ENCODE measurements at regions not wholly inside any gene's neighbourhood (a gene's known extent, or its start where the extent isn't known, plus 50 kb on each side); places are given as distances from the start of the nearest gene placed in this dataset.
"Not testable (repeated sequence)": the region's sequence is repeated elsewhere in the genome, so short reads cannot be mapped to it uniquely, and the experiment has no call there.

DNA sequence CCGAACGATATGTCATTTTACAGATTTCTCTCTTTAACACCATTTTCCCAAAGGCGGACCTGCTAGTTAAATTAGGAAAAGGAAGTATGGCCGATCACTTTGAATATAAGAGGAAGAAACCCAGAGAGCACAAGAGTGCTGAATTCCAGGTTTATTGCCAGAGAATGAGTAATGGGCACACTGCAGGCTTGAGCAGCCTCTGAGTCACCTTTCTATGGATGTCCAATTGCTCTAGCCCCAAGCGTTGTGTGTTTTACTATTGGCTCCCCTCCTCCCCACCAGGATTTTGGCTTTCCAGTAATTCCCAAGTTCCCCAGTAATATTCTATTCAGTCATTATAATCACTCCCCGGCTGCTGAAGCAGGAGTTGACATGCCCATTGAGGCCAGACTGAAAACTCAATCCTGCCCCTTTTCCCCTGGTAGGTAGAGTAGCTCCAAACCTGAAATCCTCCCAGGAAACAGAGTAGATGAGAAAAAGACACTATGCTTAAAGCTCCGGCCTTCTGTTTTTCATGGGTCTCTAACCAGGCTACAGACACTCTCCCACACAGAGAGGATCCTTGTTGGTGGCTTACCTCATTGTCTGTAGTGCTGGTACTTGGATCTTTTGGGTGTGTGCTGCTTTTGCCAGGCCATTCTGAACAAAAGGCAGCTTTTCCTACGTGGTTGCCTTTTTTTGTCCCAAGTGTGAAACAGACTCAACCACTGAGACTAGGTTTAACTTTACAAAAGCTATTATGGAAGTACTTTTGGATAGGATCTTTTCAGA is 704.3 kb upstream of the FLRT2 start:
- DNase-seq (ENCODE audit: low read depth, low spot score) = peak; percentile 68

DNA sequence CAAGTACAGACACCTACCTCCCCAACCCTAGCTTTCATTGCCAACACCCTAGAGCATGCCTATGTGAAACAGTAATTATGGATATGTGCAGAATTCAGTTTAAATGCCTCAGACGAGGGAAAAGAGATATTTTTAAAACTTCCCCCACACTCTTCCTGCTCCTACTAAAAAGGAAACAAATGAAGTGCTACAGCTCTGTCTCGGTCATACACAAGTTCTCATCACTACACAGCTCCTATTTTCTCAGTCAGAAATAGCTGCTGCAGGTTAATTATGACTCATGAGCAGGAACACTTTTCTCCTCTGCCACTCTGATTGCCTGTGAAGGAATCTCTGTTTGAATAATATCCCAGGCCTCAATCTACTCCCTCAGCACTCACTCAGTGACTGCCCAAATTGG is 703.6 kb upstream of the FLRT2 start:
- DNase-seq (ENCODE audit: low read depth, low spot score) = peak; percentile 48

DNA sequence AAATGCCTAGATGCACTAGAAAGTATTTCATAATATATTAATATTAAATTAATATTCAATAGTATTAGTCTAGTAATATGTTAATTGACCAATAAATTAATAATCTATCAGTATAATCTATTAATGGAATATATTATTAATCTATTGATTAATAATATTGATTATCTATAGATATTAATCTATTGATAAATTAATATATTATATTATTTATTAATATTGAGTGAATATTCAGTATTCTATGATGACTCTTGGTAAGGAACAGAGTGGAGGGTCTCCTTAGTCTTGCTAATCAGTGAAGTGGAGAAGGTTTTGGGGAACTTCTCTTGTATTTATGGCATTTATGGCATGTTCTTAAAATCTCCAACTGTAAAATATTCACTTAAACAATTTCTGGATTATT is 679.3 kb upstream of the FLRT2 start:
- no peak for DNase-seq (ENCODE audit: low read depth, low spot score)

DNA sequence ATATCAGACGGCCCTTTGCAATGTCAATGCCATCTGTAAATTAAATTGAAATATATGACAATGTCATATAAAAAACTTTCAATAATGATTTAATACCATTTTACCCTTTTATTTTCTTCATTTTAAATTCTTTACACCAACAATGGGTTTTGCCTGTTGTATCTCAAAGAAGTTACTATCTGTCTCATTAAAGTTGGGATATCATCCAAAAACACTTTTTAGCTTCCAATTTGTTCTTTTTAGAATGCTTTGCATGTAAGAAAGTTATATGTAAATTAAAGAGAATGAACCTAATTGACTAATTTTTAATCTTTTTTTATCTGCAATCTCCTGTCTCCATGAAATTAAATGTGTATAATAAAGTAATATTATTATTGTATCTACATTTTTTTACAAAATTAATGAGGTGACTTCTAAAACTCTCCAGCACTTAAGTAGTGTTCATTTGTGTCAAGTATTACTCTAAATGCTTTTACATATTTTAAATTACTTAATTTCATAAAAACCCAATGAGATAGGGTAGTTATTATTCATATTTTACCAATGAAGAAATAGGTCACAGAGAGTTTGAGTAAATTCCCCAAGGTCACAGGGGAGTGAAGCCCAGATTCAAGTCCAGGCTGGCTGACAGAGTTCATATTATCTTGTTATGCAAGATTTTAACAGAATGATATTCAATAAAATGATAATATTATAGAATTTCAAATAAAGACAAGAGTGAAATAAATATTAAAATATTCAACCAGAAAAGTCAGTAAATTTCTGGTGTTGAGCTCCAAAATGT is 673.0 kb upstream of the FLRT2 start:
- no peak for DNase-seq (ENCODE audit: low read depth, low spot score)

DNA sequence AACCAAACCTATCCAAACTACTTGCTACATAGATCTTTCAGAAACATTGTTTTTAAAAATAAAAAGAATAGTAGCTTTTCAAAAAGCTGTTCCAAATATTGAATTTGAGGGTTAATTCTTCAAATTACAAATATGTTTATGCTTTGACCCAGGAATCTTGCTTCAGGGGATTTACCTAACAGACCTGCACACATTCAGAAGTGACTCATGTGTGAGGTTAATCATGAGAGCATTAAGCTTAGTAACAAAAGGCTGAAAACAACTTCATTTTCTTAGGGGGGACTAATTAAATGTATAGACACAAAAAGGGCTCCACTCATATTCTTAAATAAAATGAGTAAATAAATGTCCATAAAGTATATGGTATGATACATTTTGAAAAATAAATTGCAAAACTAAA is 672.4 kb upstream of the FLRT2 start:
- peak; percentile 23 for DNase-seq (ENCODE audit: low read depth, low spot score)

DNA sequence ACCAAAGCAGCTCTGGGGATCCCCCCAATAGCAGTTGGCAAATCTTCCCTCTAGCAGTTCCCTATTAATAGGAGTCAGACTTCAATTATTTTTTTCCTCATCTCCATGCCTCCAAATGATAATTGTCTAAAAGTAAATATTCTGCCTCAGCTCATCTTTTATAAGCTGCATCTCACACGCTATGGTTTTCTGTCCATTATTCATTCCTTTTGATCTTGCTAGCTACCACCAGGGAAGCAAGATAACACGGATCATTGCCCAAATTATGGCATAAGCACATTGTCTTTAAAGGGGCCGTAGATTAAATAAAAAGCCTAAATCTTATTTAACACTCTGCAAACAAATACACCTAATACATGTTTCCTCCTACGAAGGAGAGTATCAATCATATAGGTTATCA is 670.8 kb upstream of the FLRT2 start:
- no peak for DNase-seq (ENCODE audit: low read depth, low spot score)

DNA sequence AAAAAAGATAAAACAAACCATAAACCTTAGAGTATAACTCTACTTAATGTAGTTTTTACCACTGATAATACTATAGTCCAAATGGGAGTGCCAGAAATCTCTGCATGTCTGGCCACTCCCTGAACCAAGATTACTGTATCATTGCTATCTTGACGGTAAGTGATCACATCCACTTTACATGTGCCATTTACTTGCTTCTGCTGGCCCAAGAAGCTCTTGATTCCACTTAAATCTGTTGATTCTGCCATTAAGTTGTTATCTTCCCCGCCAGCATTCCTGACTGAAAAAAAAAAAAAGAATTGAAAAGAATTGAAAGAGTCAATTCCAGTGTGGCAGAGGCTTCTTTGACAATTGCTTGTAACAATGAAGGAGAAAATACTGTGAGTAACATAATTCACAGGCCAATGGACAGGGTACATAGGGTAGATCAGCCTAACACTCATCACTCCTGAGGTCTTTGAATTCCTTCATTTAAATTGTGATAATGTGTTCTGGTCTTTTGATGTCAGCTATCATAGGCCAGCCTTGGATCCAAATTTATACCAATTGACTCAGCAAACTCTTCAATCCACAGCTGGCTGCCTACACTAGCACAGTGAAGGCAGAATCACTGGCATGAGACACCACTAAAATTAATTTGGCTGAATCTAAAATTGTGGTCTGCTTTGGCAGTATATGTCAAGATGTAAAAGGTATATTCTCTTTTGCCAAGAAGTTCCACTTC is 665.2 kb upstream of the FLRT2 start:
- DNase-seq (ENCODE audit: low read depth, low spot score) = no peak

DNA sequence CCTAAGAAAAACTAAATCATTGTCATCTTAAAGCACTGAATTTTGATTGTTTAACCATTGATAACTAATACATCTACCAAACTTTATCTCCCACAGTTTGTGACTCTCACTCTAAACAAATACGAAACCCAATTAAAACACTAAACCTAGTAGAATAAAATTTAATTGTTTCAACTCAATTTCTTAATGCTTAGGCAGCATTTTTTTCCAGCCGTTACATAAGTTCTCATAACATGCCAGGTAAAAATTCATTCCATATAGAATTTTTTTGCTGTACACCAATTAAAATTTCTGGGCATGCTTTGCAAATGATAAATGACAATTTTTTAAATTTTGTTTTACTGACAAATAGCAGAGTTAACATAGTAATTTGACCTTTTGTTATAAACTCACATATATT is 658.2 kb upstream of the FLRT2 start:
- no peak for DNase-seq (ENCODE audit: low read depth, low spot score)

DNA sequence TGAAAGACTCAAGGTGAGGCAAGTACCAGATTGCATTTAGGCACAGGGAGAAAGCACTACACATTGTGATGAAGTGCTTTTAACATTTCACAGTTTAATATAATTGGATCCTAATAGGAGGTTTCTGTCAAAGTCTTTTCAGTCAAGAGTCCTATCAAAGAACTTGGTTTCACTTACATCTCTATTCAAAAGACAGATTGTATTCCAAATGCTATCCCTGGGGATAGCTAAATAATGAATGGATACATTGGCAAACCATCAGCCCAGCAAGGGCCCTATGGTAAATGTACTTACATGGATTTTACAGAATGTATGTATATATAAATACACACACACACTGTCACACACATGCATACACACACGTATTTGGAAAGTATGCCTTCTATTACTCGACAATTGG is 655.5 kb upstream of the FLRT2 start:
- no peak for DNase-seq (ENCODE audit: low read depth, low spot score)

DNA sequence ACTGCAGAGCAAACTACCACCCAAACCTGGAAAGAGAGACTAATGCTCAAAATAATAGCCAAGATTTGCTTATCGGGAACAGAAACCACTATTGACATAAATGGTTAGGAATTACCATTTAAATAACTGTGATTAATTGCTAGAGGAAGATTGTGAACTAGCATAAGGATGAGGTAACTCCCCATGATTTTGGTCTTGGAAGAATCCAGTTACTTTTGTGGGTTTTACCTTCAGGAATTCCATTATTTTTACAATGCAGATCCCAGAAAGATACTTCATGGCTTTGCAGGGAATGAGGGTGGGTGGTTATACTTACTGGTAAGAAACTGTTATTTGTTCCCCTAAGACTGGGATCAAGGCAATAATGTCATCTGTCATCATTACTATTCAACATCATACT is 652.9 kb upstream of the FLRT2 start:
- peak; percentile 14 for DNase-seq (ENCODE audit: low read depth, low spot score)

DNA sequence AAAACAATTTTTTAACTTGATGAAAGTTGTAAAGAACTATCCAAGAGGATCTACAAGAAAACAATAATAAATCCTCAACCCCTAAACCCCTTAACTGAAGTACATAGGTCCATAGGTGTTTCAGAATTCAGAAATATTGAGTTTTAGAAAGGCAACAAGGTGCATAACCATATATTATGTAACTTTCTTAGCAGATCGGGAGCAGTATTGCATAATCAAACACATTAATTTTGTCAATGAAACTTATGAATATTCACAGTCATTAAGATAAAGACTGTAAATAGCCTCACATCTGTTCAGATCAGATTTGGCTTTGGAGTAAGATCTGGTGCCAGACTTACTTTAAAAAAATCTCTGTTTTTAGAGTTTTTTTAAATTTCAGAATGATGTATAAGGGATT is 647.1 kb upstream of the FLRT2 start:
- no peak for DNase-seq (ENCODE audit: low read depth, low spot score)

DNA sequence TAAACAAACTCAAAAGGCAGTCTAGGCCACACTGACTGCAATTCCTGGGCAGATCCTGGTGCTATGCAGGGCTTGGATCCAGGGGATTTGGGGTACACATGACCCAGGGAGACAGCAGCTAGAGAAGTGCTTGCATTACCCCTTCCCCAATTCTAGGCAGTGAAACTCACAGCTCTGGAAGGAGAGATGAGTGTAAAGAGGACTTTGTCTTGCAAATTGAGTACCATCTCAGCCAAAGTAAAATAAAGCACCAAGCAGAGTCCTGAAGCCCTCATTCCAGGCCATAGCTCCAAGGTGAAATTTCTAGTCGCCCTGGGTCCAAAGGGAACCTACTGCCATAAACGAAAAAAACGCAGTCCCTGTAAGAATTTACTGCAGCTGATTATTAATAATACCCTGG is 644.9 kb upstream of the FLRT2 start:
- DNase-seq (ENCODE audit: low read depth, low spot score) = no peak

DNA sequence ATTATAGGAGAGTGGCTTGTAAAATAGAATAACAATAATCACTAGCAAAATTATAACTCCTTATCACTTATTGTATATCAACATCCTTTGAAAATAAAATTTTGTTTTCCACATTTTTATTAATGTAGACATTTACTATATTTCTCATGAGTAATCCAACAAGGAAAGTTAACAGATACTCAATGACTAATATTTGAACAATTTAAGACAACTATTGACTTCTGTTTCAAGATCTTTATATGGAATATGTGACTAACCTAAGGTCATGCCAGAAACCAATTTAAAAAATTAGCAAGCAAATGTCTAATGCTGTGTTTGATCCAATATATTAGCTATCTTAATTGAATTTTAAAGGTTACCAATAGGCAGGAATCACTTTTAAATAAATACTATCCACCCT is 638.5 kb upstream of the FLRT2 start:
- no peak for DNase-seq (ENCODE audit: low read depth, low spot score)

DNA sequence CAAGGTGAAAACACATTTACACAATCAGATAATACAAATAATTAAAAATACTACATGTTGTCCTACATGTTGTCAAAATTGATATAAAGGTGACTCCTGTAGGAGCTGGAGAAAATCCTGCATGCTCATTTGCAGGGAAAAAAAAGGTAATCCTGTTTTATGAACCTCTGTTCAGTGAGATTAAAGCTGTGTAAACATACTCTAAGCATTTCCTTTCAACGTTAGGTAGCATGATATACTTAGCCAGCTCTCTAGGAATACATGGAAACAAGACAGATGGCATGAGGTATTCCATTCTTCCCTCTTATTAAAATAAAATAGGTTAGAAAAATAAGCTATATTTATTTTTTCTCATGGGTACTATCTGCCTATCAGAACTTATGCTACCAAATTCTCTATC is 635.7 kb upstream of the FLRT2 start:
- no peak for DNase-seq (ENCODE audit: low read depth, low spot score)

DNA sequence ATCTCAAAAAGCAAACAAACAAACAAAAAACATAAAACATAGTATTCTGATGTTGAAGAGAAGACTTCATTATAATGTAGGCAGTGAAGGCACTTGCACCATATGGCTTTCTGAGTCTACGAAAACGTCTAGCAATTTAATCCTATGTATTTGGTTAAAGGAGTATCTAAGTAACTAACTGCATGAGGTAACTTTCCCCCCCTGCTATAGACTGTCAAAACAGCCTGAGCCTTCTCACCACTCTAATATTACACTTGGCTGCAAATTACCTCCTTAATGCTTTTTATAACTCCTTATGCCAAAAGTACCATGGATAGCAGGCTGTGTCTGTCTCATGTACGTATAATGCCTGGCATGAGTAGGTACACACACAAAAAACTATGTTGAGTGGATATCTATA is 607.6 kb upstream of the FLRT2 start:
- DNase-seq (ENCODE audit: low read depth, low spot score) = no peak

DNA sequence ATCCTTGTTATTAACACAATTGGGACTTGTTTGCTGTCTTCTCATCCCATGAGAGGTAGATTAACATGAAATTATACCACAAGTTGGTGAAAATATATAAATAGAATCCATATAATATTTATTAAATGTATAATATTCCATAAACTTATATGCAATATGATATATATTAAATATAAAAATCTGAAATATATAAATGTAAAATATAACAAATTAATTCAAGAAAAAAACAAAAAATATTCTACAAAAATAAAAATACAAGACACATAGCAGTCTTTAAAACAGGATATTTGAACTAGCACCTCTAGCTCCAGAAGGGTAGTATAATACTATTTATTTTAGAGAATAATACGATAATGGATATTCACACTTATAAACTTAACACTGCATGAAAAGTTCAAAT is 603.3 kb upstream of the FLRT2 start:
- no peak for DNase-seq (ENCODE audit: low read depth, low spot score)

DNA sequence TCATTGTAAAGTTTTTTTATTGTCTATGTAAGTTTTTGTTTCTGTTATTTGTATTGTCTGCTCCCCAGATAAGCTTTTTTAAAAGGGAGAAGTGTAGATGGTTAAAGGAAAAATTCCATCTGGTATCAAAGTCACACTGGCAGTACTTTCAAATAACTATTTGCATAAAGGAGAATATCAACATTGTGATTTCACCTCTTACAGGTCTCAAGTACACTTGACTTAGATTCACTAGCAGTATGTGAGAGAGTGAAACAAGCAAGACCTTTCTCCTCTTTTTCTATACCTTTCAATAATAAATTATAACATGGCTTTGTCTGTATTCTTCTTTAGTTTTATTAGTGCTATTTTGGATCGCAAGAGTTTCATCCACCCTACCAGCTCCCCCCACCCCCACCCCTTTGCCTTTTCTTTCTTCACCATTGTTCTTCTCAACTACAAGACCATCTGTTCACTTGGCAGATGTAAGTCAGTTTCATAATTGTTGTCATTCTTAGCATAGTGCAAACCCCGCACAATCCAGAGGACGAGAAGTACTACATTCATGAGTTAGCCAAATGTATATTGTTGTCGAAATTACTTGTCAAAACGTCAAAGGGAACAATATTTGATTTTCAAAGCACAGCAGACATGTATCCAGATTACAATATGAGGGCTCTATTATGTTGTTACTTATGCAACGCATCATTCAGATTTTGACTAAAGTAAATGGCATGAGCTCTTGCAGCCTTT is 602.7 kb upstream of the FLRT2 start:
- no peak for DNase-seq (ENCODE audit: low read depth, low spot score)

DNA sequence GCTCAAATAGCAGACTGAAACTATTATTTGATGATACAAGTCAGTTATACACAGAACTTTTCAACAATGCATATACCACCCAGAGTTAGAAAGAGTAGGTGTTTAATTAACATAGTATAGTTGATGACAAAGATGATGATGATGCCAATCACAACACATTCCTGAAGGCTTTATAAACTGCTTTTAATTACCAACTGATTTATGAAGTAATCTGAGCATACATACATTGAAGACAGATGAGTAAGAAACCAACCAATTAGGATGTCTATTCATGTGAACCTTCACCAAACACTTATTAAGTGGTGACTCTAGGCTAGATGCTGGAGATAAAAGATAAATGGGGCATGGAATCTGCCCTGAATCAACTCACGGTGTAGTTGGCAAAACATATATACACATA is 600.9 kb upstream of the FLRT2 start:
- no peak for DNase-seq (ENCODE audit: low read depth, low spot score)

DNA sequence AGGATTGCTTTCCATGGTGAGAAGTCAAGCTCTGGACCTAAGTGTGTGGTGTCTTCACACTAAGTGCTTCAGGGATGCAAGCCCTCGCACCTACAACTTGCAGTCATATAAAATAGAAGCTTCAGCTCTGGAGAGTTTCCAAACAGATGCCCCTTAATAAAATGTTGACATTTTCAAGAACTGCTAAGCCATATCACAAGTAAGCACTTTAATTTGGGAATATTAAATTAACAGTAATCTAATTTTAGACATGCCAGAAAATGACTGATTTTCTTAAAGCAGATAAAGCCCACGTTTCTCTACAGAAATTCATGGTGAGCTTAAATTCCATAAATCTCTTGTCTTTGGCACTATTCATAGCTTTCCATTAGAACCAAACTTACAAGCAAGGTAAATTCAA is 600.1 kb upstream of the FLRT2 start:
- DNase-seq (ENCODE audit: low read depth, low spot score) = no peak

DNA sequence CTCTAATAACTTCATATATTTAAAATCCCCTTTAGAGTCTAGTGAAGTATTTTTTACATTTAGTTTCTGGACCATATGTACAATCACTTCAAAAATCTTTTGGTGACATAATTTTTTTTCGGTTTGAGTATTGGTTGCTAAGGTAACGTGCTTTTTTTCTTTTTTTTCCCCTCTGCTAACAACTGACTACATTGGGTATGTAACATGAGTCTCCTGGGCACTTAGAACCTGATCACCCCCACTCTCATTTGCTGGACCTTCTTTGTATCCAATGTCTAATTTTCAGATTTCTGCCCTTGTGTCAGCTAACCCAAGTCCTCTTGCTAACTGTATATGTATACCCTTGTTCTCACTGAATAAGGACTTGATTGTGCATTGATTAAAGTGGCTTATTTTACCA is 592.9 kb upstream of the FLRT2 start:
- no peak for DNase-seq (ENCODE audit: low read depth, low spot score)

DNA sequence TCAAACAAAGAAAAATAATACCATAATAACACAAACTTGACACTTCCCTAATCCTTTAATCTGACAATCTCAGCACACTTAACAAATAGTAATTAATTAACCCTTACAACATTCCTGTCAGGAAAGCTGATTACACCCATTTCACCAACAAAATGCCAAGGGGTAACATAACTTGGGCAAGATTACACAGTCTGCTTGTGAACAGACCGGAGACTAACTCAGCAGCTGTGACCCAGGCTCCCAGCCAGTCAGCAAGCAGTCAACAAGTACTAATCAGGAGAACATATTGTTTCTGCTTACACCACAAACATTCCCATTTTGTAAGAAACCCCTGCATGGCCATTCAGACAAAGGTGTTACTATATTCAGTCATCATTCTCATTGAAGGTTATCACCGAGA is 592.5 kb upstream of the FLRT2 start:
- no peak for DNase-seq (ENCODE audit: low read depth, low spot score)

DNA sequence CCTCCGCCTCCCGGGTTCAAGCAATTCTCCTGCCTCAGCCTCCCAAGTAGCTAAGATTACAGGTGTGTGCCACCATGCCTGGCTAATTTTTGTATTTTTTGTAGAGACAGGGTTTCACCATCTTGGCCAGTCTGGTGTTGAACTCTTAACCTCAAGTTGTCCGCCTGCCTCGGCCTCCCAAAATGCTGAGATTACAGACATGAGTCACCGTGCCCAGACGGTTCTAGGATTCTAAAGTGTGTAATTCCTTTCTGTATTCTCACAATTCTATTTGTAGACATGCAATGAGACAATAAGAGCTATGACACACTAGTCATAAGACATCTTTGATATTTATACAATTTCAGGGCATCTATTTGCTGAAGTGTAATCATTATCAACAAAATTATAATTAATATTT is 585.0 kb upstream of the FLRT2 start:
- DNase-seq (ENCODE audit: low read depth, low spot score) = not testable (repeated sequence)

Data from astrocyte of the hippocampus (primary cell).